ENCODE measurements at regions not wholly inside any gene's neighbourhood (a gene's known extent, or its start where the extent isn't known, plus 50 kb on each side); places are given as distances from the start of the nearest gene placed in this dataset.

- TF ChIP-seq CTCF (IDR thresholded peaks at IDR 0.05) (no peak), POLR2A (IDR thresholded peaks at IDR 0.05) (no peak)
Measured at GRCh38 chr5:124061663-124062062, 549.7 kb downstream of the CSNK1G3 start.
